MM.1S (cell line): ENCODE measurements at regions not wholly inside any gene's neighbourhood (a gene's known extent, or its start where the extent isn't known, plus 50 kb on each side); places are given as distances from the start of the nearest gene placed in this dataset.
"Not testable (repeated sequence)": the region's sequence is repeated elsewhere in the genome, so short reads cannot be mapped to it uniquely, and the experiment has no call there.

Experiments used
- DNase-seq: peaks from one replicate; pipeline ENCODE4 v3.0.0-alpha.2; 2015
- H2AFZ ChIP-seq: fragments of 300-600 bp; sonication (generic); 2 replicates; pipeline ENCODE4 v1.6.0; 2016; ENCODE audit warnings: antibody characterized with exemption, low read length
- H3F3A ChIP-seq: fragments of 300-600 bp; sonication (generic); 2 replicates; pipeline ENCODE4 v1.6.1; 2016; ENCODE audit warnings: mild to moderate bottlenecking, antibody characterized with exemption, low read length, moderate library complexity, mixed read lengths; ENCODE audit not compliant: insufficient read depth
- H3K27ac ChIP-seq: fragments of 300-600 bp; sonication (generic); 2 replicates; pipeline ENCODE4 v1.5.1; 2016; ENCODE audit warnings: mild to moderate bottlenecking, low read length
- H3K27me3 ChIP-seq: fragments of 300-600 bp; sonication (generic); replicated peaks from 2 replicates; pipeline ENCODE4 v1.6.0; 2016; ENCODE audit warnings: low read length; ENCODE audit not compliant: insufficient read depth
- H3K36me3 ChIP-seq: fragments of 300-600 bp; sonication (generic); replicated peaks from 2 replicates; pipeline ENCODE4 v1.6.1; 2016; ENCODE audit warnings: mild to moderate bottlenecking, low read length, mixed read lengths; ENCODE audit not compliant: insufficient read depth
- H3K4me1 ChIP-seq: fragments of 300-600 bp; sonication (generic); 2 replicates; pipeline ENCODE4 v1.6.1; 2016; ENCODE audit warnings: low read length, mixed read lengths
- H3K4me2 ChIP-seq: fragments of 300-600 bp; sonication (generic); 2 replicates; pipeline ENCODE4 v1.6.0; 2016; ENCODE audit warnings: low read depth, low read length
- H3K4me3 ChIP-seq: fragments of 300-600 bp; sonication (generic); 2 replicates; pipeline ENCODE4 v1.5.1; 2016; ENCODE audit warnings: low read length, mixed read lengths
- H3K79me2 ChIP-seq: fragments of 300-600 bp; sonication (generic); 2 replicates; pipeline ENCODE4 v1.6.1; 2016; ENCODE audit warnings: mixed run types, low read length, mixed read lengths
- H3K9ac ChIP-seq: fragments of 300-600 bp; sonication (generic); 2 replicates; pipeline ENCODE4 v1.6.1; 2016; ENCODE audit warnings: low read length, mixed read lengths
- H3K9me2 ChIP-seq: fragments of 300-600 bp; sonication (generic); replicated peaks from 2 replicates; pipeline ENCODE4 v1.6.1; 2016; ENCODE audit warnings: mild to moderate bottlenecking, low read length, mixed read lengths; ENCODE audit not compliant: insufficient read depth
- H3K9me3 ChIP-seq: fragments of 300-600 bp; sonication (generic); replicated peaks from 2 replicates; pipeline ENCODE4 v1.6.1; 2016; ENCODE audit warnings: mild to moderate bottlenecking, low read length, mixed read lengths; ENCODE audit not compliant: insufficient read depth
- H4K20me1 ChIP-seq: fragments of 300-600 bp; sonication (generic); 2 replicates; pipeline ENCODE4 v1.6.1; 2016; ENCODE audit warnings: mild to moderate bottlenecking, low read length, moderate library complexity, mixed read lengths; ENCODE audit not compliant: insufficient read depth
- CTCF ChIP-seq: fragments of 300-600 bp; sonication (generic); IDR thresholded peaks from 2 replicates; pipeline ENCODE4 v1.5.1; 2016; ENCODE audit warnings: antibody characterized with exemption, low read length, mixed read lengths
- EZH2 ChIP-seq: fragments of 300-600 bp; sonication (generic); optimal IDR thresholded peaks from 2 replicates; pipeline ENCODE3; 2017; ENCODE audit warnings: low read depth, mild to moderate bottlenecking, antibody characterized with exemption, low read length, mixed read lengths
- EZH2phosphoT487 ChIP-seq: fragments of 300-600 bp; sonication (generic); IDR thresholded peaks from 2 replicates; pipeline ENCODE4 v1.6.1; 2018; ENCODE audit warnings: antibody characterized with exemption, low read length

DNA sequence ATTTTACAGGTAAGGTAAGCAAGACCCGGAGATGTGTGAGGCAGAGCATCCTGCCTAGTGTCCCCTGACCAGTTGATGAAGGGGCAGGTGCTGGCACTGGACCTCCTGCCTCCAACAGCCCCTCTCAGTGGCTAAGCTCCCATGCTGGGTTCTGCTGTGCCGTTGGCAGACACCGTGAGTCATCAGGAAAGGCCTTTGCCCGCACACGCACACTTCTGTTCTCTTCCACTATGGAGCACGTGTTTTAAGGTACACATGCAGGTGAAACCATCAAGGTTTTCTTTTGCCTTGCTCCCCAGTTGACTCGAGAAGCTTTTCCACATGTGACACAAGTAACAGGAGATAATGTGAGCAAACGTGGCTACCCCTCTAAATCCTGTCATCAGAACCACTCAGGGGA lies 207.9 kb downstream of the RRAGC start:
- Histone ChIP-seq H4K20me1 (no peaks in the 10 kb centered on the region), H3K4me2 (no peak overlapping the region), H3K79me2 (no peaks in the 10 kb centered on the region), H3K27ac (no peak overlapping the region), H2AFZ (no peak overlapping the region), H3K9me3 (no peaks in the 10 kb centered on the region), H3F3A (no peaks in the 10 kb centered on the region), H3K4me1 (no peaks in the 10 kb centered on the region), H3K36me3 (no peaks in the 10 kb centered on the region), H3K9me2 (no peaks in the 10 kb centered on the region), H3K27me3 (no peaks in the 10 kb centered on the region), H3K9ac (no peak overlapping the region), H3K4me3 (no peak overlapping the region)
- TF ChIP-seq CTCF, result no peak
- TF ChIP-seq EZH2phosphoT487, result no peak
- no peak for TF ChIP-seq EZH2
- DNase-seq, result no peak

DNA sequence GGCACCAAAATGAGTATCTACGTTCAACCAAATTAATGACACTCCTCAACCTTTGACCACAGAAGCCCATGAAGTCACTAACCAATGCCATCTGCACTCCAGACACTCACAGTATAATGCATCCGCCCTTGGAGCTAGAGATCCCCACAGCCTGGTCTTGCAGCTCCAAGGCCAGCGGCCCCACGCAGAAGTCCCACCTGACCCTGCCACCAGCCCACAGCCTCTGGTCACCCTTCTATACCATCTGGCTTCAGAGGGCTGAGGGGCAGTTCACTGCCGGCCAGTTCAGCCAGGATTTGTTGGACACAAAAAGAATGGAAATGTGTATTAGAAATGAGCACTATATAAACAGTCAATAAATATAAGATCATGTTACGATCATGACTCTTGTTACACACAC lies 211.2 kb downstream of the RRAGC start:
- no peak overlapping the region for H3K27ac ChIP-seq
- H3K27me3 ChIP-seq, result no peaks in the 10 kb centered on the region
- no peaks in the 10 kb centered on the region for H4K20me1 ChIP-seq
- H3K36me3 ChIP-seq, result no peaks in the 10 kb centered on the region
- H3K9me3 ChIP-seq, result no peaks in the 10 kb centered on the region
- H3K4me2 ChIP-seq, result no peak overlapping the region
- no peaks in the 10 kb centered on the region for H3K4me1 ChIP-seq
- no peaks in the 10 kb centered on the region for H3F3A ChIP-seq
- H3K9me2 ChIP-seq, result no peaks in the 10 kb centered on the region
- TF ChIP-seq CTCF (no peak), EZH2phosphoT487 (no peak), EZH2 (no peak)
- no peak overlapping the region for H2AFZ ChIP-seq
- no peaks in the 10 kb centered on the region for H3K79me2 ChIP-seq
- DNase-seq, result no peak
- no peak overlapping the region for H3K9ac ChIP-seq
- H3K4me3 ChIP-seq, result no peak overlapping the region

GRCh38 chr1:38647341-38647740 lies 212.2 kb downstream of the RRAGC start:
- H3F3A ChIP-seq, H2AFZ ChIP-seq, H3K9me3 ChIP-seq, H3K27ac ChIP-seq, H3K4me3 ChIP-seq, H4K20me1 ChIP-seq, DNase-seq, H3K9me2 ChIP-seq, H3K79me2 ChIP-seq, H3K4me2 ChIP-seq, H3K9ac ChIP-seq, H3K4me1 ChIP-seq, H3K27me3 ChIP-seq, H3K36me3 ChIP-seq: not testable (repeated sequence)

GRCh38 chr1:38644092-38644491 lies 215.5 kb downstream of the RRAGC start:
- no peaks in the 10 kb centered on the region for H4K20me1 ChIP-seq
- TF ChIP-seq CTCF (no peak), EZH2 (no peak), EZH2phosphoT487 (no peak)
- H3K9ac ChIP-seq, result no peak overlapping the region
- H3K9me3 ChIP-seq, result no peaks in the 10 kb centered on the region
- no peaks in the 10 kb centered on the region for H3K27me3 ChIP-seq
- no peaks in the 10 kb centered on the region for H3K4me1 ChIP-seq
- no peaks in the 10 kb centered on the region for H3K36me3 ChIP-seq
- no peak overlapping the region for H2AFZ ChIP-seq
- no peak overlapping the region for H3K27ac ChIP-seq
- no peak overlapping the region for H3K4me2 ChIP-seq
- DNase-seq, result no peak
- H3F3A ChIP-seq, result no peaks in the 10 kb centered on the region
- no peak overlapping the region for H3K4me3 ChIP-seq
- H3K79me2 ChIP-seq, result no peaks in the 10 kb centered on the region
- no peaks in the 10 kb centered on the region for H3K9me2 ChIP-seq
